Right lobe of liver (tissue), 4 donors: ENCODE measurements at regions not wholly inside any gene's neighbourhood (a gene's known extent, or its start where the extent isn't known, plus 50 kb on each side); places are given as distances from the start of the nearest gene placed in this dataset.

Source experiments
- POLR2A ChIP-seq: fragments of 450-650 bp; IDR thresholded peaks from one replicate; pipeline ENCODE4 v1.6.1; 2017; ENCODE audit warnings: antibody characterized with exemption, mild to moderate bottlenecking
- TF ChIP-seq, protein P1 (sequence below), 4 donors: fragments of 200-600 bp in 3 of 4; fragments of 450-650 bp in 1 of 4; IDR thresholded peaks; one replicate each; pipeline versions ENCODE4 v1.5.1 to v1.8.0; 2016 to 2022; ENCODE audit warnings: antibody characterized with exemption in 4 of 4, mild to moderate bottlenecking in 2 of 4
- donor health status: DM: no; HTN: no; CAD: no.
- donor health status: DM: no; HTN: no; CAD: no.
- donor health status: DM: no; HTN: yes; CAD: no.

GRCh38 chr20:6606651-6607050, 160.8 kb upstream of the BMP2 start:
- TF ChIP-seq, protein P1, sequence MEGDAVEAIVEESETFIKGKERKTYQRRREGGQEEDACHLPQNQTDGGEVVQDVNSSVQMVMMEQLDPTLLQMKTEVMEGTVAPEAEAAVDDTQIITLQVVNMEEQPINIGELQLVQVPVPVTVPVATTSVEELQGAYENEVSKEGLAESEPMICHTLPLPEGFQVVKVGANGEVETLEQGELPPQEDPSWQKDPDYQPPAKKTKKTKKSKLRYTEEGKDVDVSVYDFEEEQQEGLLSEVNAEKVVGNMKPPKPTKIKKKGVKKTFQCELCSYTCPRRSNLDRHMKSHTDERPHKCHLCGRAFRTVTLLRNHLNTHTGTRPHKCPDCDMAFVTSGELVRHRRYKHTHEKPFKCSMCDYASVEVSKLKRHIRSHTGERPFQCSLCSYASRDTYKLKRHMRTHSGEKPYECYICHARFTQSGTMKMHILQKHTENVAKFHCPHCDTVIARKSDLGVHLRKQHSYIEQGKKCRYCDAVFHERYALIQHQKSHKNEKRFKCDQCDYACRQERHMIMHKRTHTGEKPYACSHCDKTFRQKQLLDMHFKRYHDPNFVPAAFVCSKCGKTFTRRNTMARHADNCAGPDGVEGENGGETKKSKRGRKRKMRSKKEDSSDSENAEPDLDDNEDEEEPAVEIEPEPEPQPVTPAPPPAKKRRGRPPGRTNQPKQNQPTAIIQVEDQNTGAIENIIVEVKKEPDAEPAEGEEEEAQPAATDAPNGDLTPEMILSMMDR (IDR thresholded peaks at IDR 0.05): no peak
- TF ChIP-seq POLR2A: no peak
